ENCODE measurements at regions not wholly inside any gene's neighbourhood (a gene's known extent, or its start where the extent isn't known, plus 50 kb on each side); places are given as distances from the start of the nearest gene placed in this dataset.

DNA sequence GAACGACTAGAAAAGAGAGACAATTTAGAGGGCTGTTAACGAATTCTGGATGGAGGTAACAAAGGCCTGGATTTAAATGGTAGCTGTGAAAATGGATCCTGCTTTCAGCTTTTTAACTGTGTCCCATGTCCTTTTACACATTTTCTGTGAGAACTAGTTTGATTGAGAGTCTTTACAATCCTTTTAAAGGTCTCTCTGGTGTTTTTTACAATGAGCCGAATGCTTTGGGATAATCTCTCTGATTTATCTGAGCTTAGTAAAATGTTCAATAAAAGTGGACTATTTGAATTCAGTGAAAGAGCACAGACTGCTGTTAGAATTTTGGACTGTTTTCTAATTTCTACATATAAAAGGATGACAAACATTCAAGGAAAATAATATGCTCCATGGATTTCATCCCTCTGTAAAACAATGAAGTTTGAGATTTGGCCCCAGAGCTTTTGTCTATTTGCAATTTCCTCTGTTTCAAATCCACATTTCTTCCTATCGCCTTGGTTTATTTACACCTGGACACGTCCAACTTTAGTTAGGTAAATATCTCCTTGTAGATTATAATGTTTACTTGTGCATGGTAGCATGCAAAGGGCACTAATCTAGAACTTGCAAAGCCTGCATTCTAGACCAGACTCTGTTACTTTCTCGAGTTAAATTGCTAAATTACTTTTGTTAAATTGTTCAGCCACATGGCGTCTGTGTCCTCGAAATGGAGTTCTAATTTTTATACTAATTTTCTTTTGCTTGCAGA is 871.0 kb upstream of the CITED2 start:
- Histone ChIP-seq H3K36me3 (ENCODE audit: insufficient read depth, low read length) (no peaks in the 10 kb centered on the region), H4K20me1 (ENCODE audit: insufficient read depth, low read length) (no peaks in the 10 kb centered on the region), H3K4me1 (ENCODE audit: insufficient read depth, low read length, severe bottlenecking) (no peaks in the 10 kb centered on the region), H3K9ac (ENCODE audit: low read length) (no peak overlapping the region), H3K27ac (ENCODE audit: low read depth, low read length, poor library complexity, severe bottlenecking) (no peak overlapping the region), H3K4me2 (ENCODE audit: low read length) (no peak overlapping the region), H3K79me2 (ENCODE audit: insufficient read depth, low read length) (no peaks in the 10 kb centered on the region), H3K9me2 (ENCODE audit: low read depth, low read length) (no peaks in the 10 kb centered on the region), H3K9me3 (ENCODE audit: low read length) (no peaks in the 10 kb centered on the region), H2AFZ (ENCODE audit: low read length) (no peak overlapping the region), H3K27me3 (ENCODE audit: insufficient read depth, low read length) (no peaks in the 10 kb centered on the region), H3K4me3 (ENCODE audit: low read depth, low read length, poor library complexity, severe bottlenecking) (no peak overlapping the region), H3F3A (ENCODE audit: insufficient read depth, low read length) (no peaks in the 10 kb centered on the region)
- TF ChIP-seq EZH2 (IDR thresholded peaks at IDR 0.05; ENCODE audit: borderline replicate concordance, low read length), result no peak

DNA sequence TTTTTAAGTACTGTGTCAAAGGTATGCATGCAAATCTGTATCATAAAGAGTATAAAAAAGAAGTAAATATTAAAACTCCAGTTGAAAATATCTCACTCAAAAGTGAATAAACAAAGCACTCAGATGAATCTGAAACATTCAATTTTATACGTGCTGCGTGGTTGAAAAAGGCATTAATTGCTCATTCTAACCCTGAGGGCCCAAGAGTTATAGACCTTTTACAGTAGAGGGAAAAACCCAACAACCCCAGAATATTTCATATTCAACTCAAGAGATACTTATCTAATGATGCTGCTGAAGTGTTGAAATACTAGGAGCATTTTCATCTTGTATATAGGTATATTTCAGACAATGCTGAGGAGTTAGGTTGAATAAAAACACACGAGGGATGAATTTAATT is 862.8 kb upstream of the CITED2 start:
- no peaks in the 10 kb centered on the region for H4K20me1 ChIP-seq (ENCODE audit: insufficient read depth, low read length)
- H3K27ac ChIP-seq (ENCODE audit: low read depth, low read length, poor library complexity, severe bottlenecking), result no peak overlapping the region
- H3K4me3 ChIP-seq (ENCODE audit: low read depth, low read length, poor library complexity, severe bottlenecking), result no peak overlapping the region
- no peak overlapping the region for H3K9ac ChIP-seq (ENCODE audit: low read length)
- no peak for TF ChIP-seq EZH2 (IDR thresholded peaks at IDR 0.05; ENCODE audit: borderline replicate concordance, low read length)
- TF ChIP-seq, protein P1, sequence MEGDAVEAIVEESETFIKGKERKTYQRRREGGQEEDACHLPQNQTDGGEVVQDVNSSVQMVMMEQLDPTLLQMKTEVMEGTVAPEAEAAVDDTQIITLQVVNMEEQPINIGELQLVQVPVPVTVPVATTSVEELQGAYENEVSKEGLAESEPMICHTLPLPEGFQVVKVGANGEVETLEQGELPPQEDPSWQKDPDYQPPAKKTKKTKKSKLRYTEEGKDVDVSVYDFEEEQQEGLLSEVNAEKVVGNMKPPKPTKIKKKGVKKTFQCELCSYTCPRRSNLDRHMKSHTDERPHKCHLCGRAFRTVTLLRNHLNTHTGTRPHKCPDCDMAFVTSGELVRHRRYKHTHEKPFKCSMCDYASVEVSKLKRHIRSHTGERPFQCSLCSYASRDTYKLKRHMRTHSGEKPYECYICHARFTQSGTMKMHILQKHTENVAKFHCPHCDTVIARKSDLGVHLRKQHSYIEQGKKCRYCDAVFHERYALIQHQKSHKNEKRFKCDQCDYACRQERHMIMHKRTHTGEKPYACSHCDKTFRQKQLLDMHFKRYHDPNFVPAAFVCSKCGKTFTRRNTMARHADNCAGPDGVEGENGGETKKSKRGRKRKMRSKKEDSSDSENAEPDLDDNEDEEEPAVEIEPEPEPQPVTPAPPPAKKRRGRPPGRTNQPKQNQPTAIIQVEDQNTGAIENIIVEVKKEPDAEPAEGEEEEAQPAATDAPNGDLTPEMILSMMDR (IDR thresholded peaks at IDR 0.05; ENCODE audit: low read length), result no peak
- H3K4me1 ChIP-seq (ENCODE audit: insufficient read depth, low read length, severe bottlenecking), result no peaks in the 10 kb centered on the region
- no peak overlapping the region for H3K4me2 ChIP-seq (ENCODE audit: low read length)
- no peaks in the 10 kb centered on the region for H3F3A ChIP-seq (ENCODE audit: insufficient read depth, low read length)
- no peak overlapping the region for H2AFZ ChIP-seq (ENCODE audit: low read length)
- no peaks in the 10 kb centered on the region for H3K27me3 ChIP-seq (ENCODE audit: insufficient read depth, low read length)
- H3K79me2 ChIP-seq (ENCODE audit: insufficient read depth, low read length), result no peaks in the 10 kb centered on the region
- no peaks in the 10 kb centered on the region for H3K9me2 ChIP-seq (ENCODE audit: low read depth, low read length)
- H3K9me3 ChIP-seq (ENCODE audit: low read length), result no peaks in the 10 kb centered on the region
- H3K36me3 ChIP-seq (ENCODE audit: insufficient read depth, low read length), result no peaks in the 10 kb centered on the region

DNA sequence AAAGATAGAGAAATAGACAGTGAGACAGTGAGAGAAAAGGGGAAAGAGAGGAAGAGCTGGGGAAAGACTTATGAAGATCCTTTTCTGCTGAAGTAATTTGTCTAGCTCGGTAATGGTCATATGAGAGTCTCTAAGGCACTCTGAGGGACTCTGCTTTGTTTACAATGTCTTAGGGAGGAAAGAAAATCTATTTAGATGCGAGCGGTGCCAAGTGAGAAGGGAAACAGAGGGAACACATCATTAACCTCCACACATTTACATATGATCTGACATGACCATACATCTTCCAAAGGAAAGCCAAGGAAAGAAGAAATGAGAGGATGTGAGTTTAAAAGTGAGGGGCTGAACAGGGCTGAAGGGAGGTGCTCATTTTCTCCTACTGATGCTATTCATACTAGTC is 862.3 kb upstream of the CITED2 start:
- no peak overlapping the region for H2AFZ ChIP-seq (ENCODE audit: low read length)
- H3K27me3 ChIP-seq (ENCODE audit: insufficient read depth, low read length), result no peaks in the 10 kb centered on the region
- no peaks in the 10 kb centered on the region for H4K20me1 ChIP-seq (ENCODE audit: insufficient read depth, low read length)
- TF ChIP-seq, protein P1 (IDR thresholded peaks at IDR 0.05; ENCODE audit: low read length), result no peak
- no peak for TF ChIP-seq EZH2 (IDR thresholded peaks at IDR 0.05; ENCODE audit: borderline replicate concordance, low read length)
- H3F3A ChIP-seq (ENCODE audit: insufficient read depth, low read length), result no peaks in the 10 kb centered on the region
- no peaks in the 10 kb centered on the region for H3K36me3 ChIP-seq (ENCODE audit: insufficient read depth, low read length)
- no peaks in the 10 kb centered on the region for H3K79me2 ChIP-seq (ENCODE audit: insufficient read depth, low read length)
- no peaks in the 10 kb centered on the region for H3K4me1 ChIP-seq (ENCODE audit: insufficient read depth, low read length, severe bottlenecking)
- H3K9ac ChIP-seq (ENCODE audit: low read length), result no peak overlapping the region
- no peak overlapping the region for H3K4me3 ChIP-seq (ENCODE audit: low read depth, low read length, poor library complexity, severe bottlenecking)
- no peaks in the 10 kb centered on the region for H3K9me2 ChIP-seq (ENCODE audit: low read depth, low read length)
- no peak overlapping the region for H3K4me2 ChIP-seq (ENCODE audit: low read length)
- no peak overlapping the region for H3K27ac ChIP-seq (ENCODE audit: low read depth, low read length, poor library complexity, severe bottlenecking)
- no peaks in the 10 kb centered on the region for H3K9me3 ChIP-seq (ENCODE audit: low read length)

DNA sequence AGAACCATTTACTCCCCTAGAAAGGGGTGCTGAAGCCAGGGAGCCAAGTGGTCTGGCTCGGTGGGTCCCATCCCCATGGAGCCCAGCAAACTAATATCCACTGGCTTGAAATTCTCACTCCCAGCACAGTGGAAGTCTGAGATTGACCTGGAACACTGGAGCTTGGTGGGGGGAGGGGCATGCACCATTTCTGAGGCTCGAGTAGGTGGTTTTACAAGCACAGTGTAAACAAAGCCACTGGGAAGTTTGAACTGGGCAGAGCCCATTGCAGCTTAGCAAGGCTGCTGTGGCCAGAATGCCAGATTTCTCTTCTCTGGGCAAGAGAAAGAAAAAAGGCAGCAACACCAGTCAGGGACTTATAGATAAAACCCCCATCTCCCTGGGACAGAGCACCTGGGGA is 855.8 kb upstream of the CITED2 start:
- no peaks in the 10 kb centered on the region for H3K9me3 ChIP-seq (ENCODE audit: low read length)

More for the DNA sequence above, 855.8 kb upstream of the CITED2 start:
- Histone ChIP-seq H3K9ac (ENCODE audit: low read length) (no peak overlapping the region), H3K27ac (ENCODE audit: low read depth, low read length, poor library complexity, severe bottlenecking) (no peak overlapping the region), H3K9me2 (ENCODE audit: low read depth, low read length) (no peaks in the 10 kb centered on the region), H3K79me2 (ENCODE audit: insufficient read depth, low read length) (no peaks in the 10 kb centered on the region), H4K20me1 (ENCODE audit: insufficient read depth, low read length) (no peaks in the 10 kb centered on the region), H2AFZ (ENCODE audit: low read length) (no peak overlapping the region), H3F3A (ENCODE audit: insufficient read depth, low read length) (no peaks in the 10 kb centered on the region), H3K36me3 (ENCODE audit: insufficient read depth, low read length) (no peaks in the 10 kb centered on the region), H3K4me2 (ENCODE audit: low read length) (no peak overlapping the region), H3K4me3 (ENCODE audit: low read depth, low read length, poor library complexity, severe bottlenecking) (no peak overlapping the region), H3K4me1 (ENCODE audit: insufficient read depth, low read length, severe bottlenecking) (no peaks in the 10 kb centered on the region), H3K27me3 (ENCODE audit: insufficient read depth, low read length) (no peaks in the 10 kb centered on the region)
- TF ChIP-seq EZH2 (IDR thresholded peaks at IDR 0.05; ENCODE audit: borderline replicate concordance, low read length), result no peak
- TF ChIP-seq, protein P1 (IDR thresholded peaks at IDR 0.05; ENCODE audit: low read length), result no peak
